Inflammatory macrophage treated with lipopolysaccharide for 1 hour (primary cell): ENCODE measurements at regions not wholly inside any gene's neighbourhood (a gene's known extent, or its start where the extent isn't known, plus 50 kb on each side); places are given as distances from the start of the nearest gene placed in this dataset.
"Not testable (repeated sequence)": the region's sequence is repeated elsewhere in the genome, so short reads cannot be mapped to it uniquely, and the experiment has no call there.

Source experiments
- DNase-seq, 2 donors: peaks; one replicate each; pipeline ENCODE4 v3.0.0-alpha.2; 2020 to 2022

GRCh38 chr4:75422998-75423397 is 91.2 kb downstream of the RCHY1 start:
- no peak for DNase-seq

- DNase-seq: no peak
These were observed 101.5 kb downstream of the RCHY1 start for GRCh38 chr4:75412746-75413145.

GRCh38 chr4:75398501-75398900 is 115.7 kb downstream of the RCHY1 start:
- no peak for DNase-seq

- DNase-seq: no peak
These were observed 122.6 kb downstream of the RCHY1 start for GRCh38 chr4:75391489-75392166.

- DNase-seq: not testable (repeated sequence)
These were observed 127.8 kb downstream of the RCHY1 start for GRCh38 chr4:75386426-75386825.

GRCh38 chr4:75385106-75385505 is 129.1 kb downstream of the RCHY1 start:
- DNase-seq: no peak

GRCh38 chr4:75376543-75376942 is 137.7 kb downstream of the RCHY1 start:
- no peak for DNase-seq

GRCh38 chr4:75371915-75372314 is 142.3 kb downstream of the RCHY1 start:
- DNase-seq: no peak

GRCh38 chr4:75370576-75370975 is 143.6 kb downstream of the RCHY1 start:
- no peak for DNase-seq

GRCh38 chr4:75345423-75345822 is 168.8 kb downstream of the RCHY1 start:
- DNase-seq: no peak

GRCh38 chr4:75344915-75345314 is 169.3 kb downstream of the RCHY1 start:
- no peak for DNase-seq

GRCh38 chr4:75343333-75343732 is 170.9 kb downstream of the RCHY1 start:
- no peak for DNase-seq

GRCh38 chr4:75340561-75340960 is 173.6 kb downstream of the RCHY1 start:
- no peak for DNase-seq

GRCh38 chr4:75338352-75338880 is 175.8 kb downstream of the RCHY1 start:
- DNase-seq: no peak

GRCh38 chr4:75327804-75328512 is 186.2 kb downstream of the RCHY1 start:
- DNase-seq: no peak

GRCh38 chr4:75325318-75325979 is 188.8 kb downstream of the RCHY1 start:
- DNase-seq: no peak

GRCh38 chr4:75321484-75321883 is 192.7 kb downstream of the RCHY1 start:
- no peak for DNase-seq

GRCh38 chr4:75317641-75318040 is 196.6 kb downstream of the RCHY1 start:
- not testable (repeated sequence) for DNase-seq

GRCh38 chr4:75308049-75308448 is 206.2 kb downstream of the RCHY1 start:
- DNase-seq: no peak

- DNase-seq: no peak
These were observed 207.7 kb downstream of the RCHY1 start for GRCh38 chr4:75306506-75306905.

- peak in 1 of 2 donors; percentile 2 for DNase-seq
These were observed 211.6 kb downstream of the RCHY1 start for GRCh38 chr4:75302648-75303047.

GRCh38 chr4:75289914-75290582 is 224.2 kb downstream of the RCHY1 start:
- peak in 1 of 2 donors; percentile 3 for DNase-seq
